Stomach (tissue), 4 donors: ENCODE measurements at regions not wholly inside any gene's neighbourhood (a gene's known extent, or its start where the extent isn't known, plus 50 kb on each side); places are given as distances from the start of the nearest gene placed in this dataset.

Experiments
- POLR2A ChIP-seq, 4 donors: fragments of 450-650 bp; IDR thresholded peaks; one replicate each; pipeline ENCODE4 v1.6.1; 2016; ENCODE audit warnings: antibody characterized with exemption in 4 of 4, control low read depth in 2 of 4, mild to moderate bottlenecking in 1 of 4, moderate library complexity in 1 of 4
- POLR2AphosphoS5 ChIP-seq, 3 donors: sonication (generic); formaldehyde crosslinking; IDR thresholded peaks; one replicate each; pipeline ENCODE4 v1.6.1; 2016; ENCODE audit warnings: antibody characterized with exemption in 3 of 3
- TF ChIP-seq, protein P1 (sequence below), 7 experiments: fragments of 450-650 bp in 4 of 7; fragments of 200-600 bp in 3 of 7; sonication (generic) in 3 of 7; IDR thresholded peaks; one replicate each; pipeline ENCODE4 v1.5.1; 2016 to 2019; ENCODE audit warnings: antibody characterized with exemption in 7 of 7, control low read depth in 2 of 7, mild to moderate bottlenecking in 1 of 7

DNA sequence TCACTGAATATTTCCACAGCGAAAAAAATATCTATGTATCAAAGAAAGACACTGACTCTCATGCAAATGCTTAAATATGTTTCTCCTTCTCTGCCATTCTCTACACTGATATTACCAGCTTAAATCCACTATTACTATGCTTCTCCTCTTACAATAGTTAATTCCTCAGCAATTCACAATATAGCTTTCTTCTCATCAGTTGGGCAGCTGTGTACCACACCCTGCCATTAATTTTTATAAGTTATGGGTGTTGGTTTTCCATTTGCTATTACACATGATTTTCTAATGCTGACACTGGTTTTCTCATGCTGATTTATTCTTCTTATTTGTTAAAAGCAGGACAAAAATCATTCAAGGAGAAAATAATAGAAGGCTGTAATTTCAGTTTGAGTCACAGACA is 251.8 kb downstream of the TBX15 start:
- TF ChIP-seq, protein P1, sequence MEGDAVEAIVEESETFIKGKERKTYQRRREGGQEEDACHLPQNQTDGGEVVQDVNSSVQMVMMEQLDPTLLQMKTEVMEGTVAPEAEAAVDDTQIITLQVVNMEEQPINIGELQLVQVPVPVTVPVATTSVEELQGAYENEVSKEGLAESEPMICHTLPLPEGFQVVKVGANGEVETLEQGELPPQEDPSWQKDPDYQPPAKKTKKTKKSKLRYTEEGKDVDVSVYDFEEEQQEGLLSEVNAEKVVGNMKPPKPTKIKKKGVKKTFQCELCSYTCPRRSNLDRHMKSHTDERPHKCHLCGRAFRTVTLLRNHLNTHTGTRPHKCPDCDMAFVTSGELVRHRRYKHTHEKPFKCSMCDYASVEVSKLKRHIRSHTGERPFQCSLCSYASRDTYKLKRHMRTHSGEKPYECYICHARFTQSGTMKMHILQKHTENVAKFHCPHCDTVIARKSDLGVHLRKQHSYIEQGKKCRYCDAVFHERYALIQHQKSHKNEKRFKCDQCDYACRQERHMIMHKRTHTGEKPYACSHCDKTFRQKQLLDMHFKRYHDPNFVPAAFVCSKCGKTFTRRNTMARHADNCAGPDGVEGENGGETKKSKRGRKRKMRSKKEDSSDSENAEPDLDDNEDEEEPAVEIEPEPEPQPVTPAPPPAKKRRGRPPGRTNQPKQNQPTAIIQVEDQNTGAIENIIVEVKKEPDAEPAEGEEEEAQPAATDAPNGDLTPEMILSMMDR (IDR thresholded peaks at IDR 0.05), result no peak
- TF ChIP-seq POLR2A (IDR thresholded peaks at IDR 0.05) (no peak), POLR2AphosphoS5 (IDR thresholded peaks at IDR 0.05) (no peak)
